ENCODE measurements at regions not wholly inside any gene's neighbourhood (a gene's known extent, or its start where the extent isn't known, plus 50 kb on each side); places are given as distances from the start of the nearest gene placed in this dataset.

GRCh38 chr7:50196719-50197118 is 103.7 kb upstream of the ZPBP start:
- ChIA-PET RAD21 (ENCODE audit: unreplicated experiment) (interaction anchor here (0.6 to 1.9 kb wide), 7 partner anchors 10 to 130 kb away, joined by 3 to 8 read pairs (median 4); no protein-coding TSS in a partner anchor), CTCF (interaction anchor here (1.0 to 2.8 kb wide), 6 partner anchors 9 to 220 kb away, joined by 3 to 9 read pairs (median 5); no protein-coding TSS in a partner anchor), SMC1A (ENCODE audit: uncharacterized antibody, unreplicated experiment) (interaction anchor here (0.8 to 2.3 kb wide), 8 partner anchors 10 to 76 kb away, joined by 3 to 13 read pairs (median 5); no protein-coding TSS in a partner anchor), POLR2A (interaction anchor here (0.6 to 1.5 kb wide), 3 partner anchors 9 to 221 kb away, joined by 3 to 5 read pairs (median 4); no protein-coding TSS in a partner anchor)
- Histone ChIP-seq H2AFZ (ENCODE audit: control insufficient read depth, low read depth, low read length) (no peak overlapping the region), H3K27me3 (replicated peaks in 1 of 2; ENCODE audit: control insufficient read depth in 2 of 2, insufficient read depth in 2 of 2, low read length in 1 of 2) (no peaks in the 10 kb centered on the region), H3K9ac (ENCODE audit: control insufficient read depth, insufficient read depth, low read length) (no peak overlapping the region), H3K4me2 (ENCODE audit: control insufficient read depth, insufficient read depth) (no peak overlapping the region), H3K79me2 (ENCODE audit: control insufficient read depth, insufficient read depth, low read length) (no peaks in the 10 kb centered on the region), H3K4me1 (ENCODE audit: control insufficient read depth, insufficient read depth, low read length) (no peaks in the 10 kb centered on the region; the same call in 1 of the 2 replicates), H3K36me3 (ENCODE audit: control insufficient read depth in 2 of 2, insufficient read depth in 2 of 2, low read length in 1 of 2) (no peaks in the 10 kb centered on the region), H3K9me3 (replicated peaks; ENCODE audit: control insufficient read depth, insufficient read depth, low read length) (no peaks in the 10 kb centered on the region), H4K20me1 (ENCODE audit: control insufficient read depth, insufficient read depth) (no peaks in the 10 kb centered on the region), H3K27ac (ENCODE audit: control insufficient read depth, insufficient read depth) (no peak overlapping the region), H3K4me3 (no peak overlapping the region)
- TF ChIP-seq CREB1 (IDR thresholded peaks at IDR 0.05; ENCODE audit: low read depth), result no peak
- TF ChIP-seq MTA3 (IDR thresholded peaks at IDR 0.05; ENCODE audit: borderline replicate concordance, low read length), result no peak
- no peak for TF ChIP-seq NBN (IDR thresholded peaks at IDR 0.05)
- TF ChIP-seq BCL3 (IDR thresholded peaks at IDR 0.05; ENCODE audit: borderline replicate concordance, insufficient read depth, low read depth, low read length, poor library complexity, severe bottlenecking), result no peak
- TF ChIP-seq TARDBP (IDR thresholded peaks at IDR 0.05; ENCODE audit: borderline replicate concordance), result no peak
- no peak for TF ChIP-seq POU2F2 (IDR thresholded peaks at IDR 0.05; ENCODE audit: borderline replicate concordance, low read depth, low read length)
- TF ChIP-seq POLR2A (IDR thresholded peaks at IDR 0.05; ENCODE audit: low read depth, low read length), result no peak
- no peak for TF ChIP-seq HCFC1 (IDR thresholded peaks at IDR 0.05; ENCODE audit: low read length)
- TF ChIP-seq PAX5 (IDR thresholded peaks at IDR 0.05; ENCODE audit: borderline replicate concordance, low read depth, low read length), result no peak
- no peak for TF ChIP-seq ATF2 (IDR thresholded peaks at IDR 0.05; ENCODE audit: low read length)
- no TSS peak for BruUV-seq (replicated peaks)
- no peak for DNase-seq (ENCODE audit: low read depth, low spot score)
- 65% methylated on average over 3 of the region's 3 CpGs for WGBS (ENCODE audit: insufficient coverage, insufficient replicate concordance, low lambda C conversion rate, missing lambda C conversion rate)
- no peak; the same call in 2 of the 3 replicates for ATAC-seq
- intact Hi-C loops (cut with micrococcal nuclease; ENCODE audit: unreplicated experiment) (no loop called here), in situ Hi-C loops (cut with MboI) (no loop called here)
- no peak for FAIRE-seq

Data from GM12878 (cell line).